ENCODE measurements at regions not wholly inside any gene's neighbourhood (a gene's known extent, or its start where the extent isn't known, plus 50 kb on each side); places are given as distances from the start of the nearest gene placed in this dataset.

DNA sequence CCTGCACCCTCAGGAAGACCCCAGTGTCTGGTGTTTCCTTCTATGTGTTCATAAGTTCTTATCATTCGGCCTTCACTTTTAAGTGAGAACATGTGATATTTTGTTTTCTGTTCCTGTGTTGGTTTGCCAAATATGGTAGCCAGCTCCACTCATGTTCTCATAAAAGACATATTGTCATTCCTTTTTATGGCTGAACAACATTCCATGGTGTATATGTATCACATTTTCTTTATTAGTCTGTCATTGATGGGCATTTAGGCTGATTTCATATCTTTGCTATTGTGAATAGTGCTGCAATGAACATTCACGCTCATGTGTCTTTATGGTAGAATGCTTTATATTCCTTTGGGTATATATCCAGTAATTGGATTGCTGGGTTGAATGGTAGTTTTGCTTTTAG, 645.1 kb downstream of the SLC16A7 start:
- DNase-seq (ENCODE audit: low spot score): no peak

DNA sequence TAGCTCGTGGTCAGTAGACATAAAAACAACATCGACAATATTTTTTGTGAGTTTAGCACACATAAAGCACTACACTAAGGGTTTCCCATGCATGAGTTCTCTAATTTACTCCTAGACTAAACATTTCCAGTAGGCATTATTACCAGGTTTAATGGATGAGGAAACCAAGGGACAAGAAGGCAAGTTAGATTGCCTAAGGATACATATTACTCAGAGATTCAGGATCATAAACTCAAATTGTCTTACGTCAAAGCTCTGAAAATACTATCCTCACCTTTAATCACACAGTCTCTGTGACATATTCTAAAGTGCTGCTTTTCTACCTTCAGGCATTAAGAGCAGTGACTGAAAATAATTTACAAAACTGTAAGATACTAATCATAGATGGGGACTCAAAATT, 655.3 kb downstream of the SLC16A7 start:
- no peak for DNase-seq (ENCODE audit: low spot score)

DNA sequence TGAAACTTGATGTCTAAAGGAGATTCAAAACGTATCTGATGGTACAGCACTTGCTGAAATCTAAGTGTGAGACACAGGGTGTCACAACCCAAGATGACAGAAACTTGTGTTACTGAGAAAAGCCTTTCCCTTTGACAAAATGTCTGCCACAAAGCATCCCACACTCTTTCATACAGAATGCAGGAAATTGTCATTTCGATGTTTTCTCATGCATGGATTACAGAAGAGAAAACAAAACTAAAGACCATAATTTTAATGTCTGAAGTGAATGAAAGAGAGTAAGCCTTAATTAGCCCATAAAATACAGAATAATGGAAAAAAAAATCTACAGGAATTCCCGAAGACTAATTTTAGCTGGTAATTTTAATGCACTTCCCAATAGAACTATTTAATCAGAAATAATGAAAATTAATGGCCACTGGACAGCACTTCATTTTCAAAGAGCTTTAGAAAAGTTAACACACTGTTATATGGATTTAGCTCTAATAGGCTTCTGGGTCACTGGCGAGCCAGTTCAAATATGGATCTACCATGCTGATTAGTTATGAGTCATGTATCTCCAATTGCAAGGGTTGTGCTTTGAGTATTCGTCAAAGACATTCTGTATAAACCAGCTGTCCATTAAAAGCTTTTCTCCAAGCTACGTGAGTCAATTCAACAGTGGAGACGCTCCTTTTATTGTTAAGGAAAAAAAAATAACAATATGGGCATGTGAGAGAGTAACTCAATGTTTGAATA, 656.7 kb downstream of the SLC16A7 start:
- DNase-seq (ENCODE audit: low spot score): no peak

DNA sequence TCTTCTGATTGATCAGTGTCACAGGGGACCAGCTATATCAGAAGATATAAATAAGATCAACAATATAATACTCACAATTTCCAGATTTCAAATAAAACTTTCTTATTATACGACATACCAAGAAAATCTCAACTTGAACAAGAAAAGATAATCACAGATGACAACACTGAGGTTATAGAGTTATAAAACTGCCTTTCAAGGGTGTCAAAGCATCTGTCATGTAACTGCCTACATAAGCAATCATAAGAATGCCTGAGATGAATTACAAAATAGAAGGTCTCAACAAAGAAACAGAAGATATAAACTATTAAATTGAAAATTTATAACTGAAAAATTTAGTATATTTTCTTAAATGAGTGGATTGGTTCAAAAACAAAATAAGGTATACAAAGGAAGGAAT, 659.2 kb downstream of the SLC16A7 start:
- no peak for DNase-seq (ENCODE audit: low spot score)

- DNase-seq (ENCODE audit: low spot score): no peak
These were observed 661.2 kb downstream of the SLC16A7 start for GRCh38 chr12:60257063-60257462.

DNA sequence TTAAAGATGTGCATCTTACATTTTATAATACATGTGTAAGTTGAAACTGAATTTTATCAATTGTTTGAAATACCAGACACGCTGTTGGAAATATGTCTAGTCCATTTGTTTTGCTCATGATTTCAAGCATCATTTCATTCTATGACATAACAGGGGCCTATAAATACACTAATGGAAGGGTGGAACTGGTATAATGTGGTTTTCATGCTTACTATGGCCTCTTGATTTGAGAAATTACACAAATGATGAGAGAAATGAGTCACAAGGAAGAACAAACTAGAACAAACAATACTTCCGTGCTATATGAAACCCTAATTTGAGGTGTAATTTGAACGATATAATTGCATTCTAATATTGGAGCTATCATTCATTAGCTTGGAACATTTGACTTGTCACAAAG, 663.4 kb downstream of the SLC16A7 start:
- no peak for DNase-seq (ENCODE audit: low spot score)

- DNase-seq (ENCODE audit: low spot score): no peak
These were observed 666.5 kb downstream of the SLC16A7 start for GRCh38 chr12:60262378-60262777.

GRCh38 chr12:60263161-60263560, 667.3 kb downstream of the SLC16A7 start:
- no peak for DNase-seq (ENCODE audit: low spot score)

GRCh38 chr12:60263836-60264493, 668.1 kb downstream of the SLC16A7 start:
- DNase-seq (ENCODE audit: low spot score): no peak

- no peak for DNase-seq (ENCODE audit: low spot score)
These were observed 669.9 kb downstream of the SLC16A7 start for GRCh38 chr12:60265741-60266140.

DNA sequence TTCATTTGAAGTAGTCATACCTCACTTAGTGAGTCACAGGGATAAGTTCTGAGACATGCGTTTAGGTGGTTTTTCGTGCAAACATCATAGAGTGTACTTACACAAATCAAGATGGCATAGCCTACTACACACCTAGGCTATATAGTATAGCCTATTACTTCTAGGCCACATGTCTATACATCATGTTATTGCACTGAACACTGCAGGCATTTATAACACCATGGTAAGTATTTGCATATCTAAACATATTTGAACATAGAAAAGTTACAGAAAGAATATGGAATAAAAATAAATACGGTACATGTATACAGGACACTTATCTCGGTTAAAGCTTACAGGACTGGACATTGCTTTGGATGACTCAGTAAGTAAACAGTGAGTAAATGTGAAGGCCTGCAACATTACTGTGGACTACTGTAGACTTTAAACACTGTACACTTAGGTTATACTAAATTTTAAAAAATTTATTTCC, 670.6 kb downstream of the SLC16A7 start:
- DNase-seq (ENCODE audit: low spot score): no peak

GRCh38 chr12:60269611-60270269, 673.9 kb downstream of the SLC16A7 start:
- no peak for DNase-seq (ENCODE audit: low spot score)

DNA sequence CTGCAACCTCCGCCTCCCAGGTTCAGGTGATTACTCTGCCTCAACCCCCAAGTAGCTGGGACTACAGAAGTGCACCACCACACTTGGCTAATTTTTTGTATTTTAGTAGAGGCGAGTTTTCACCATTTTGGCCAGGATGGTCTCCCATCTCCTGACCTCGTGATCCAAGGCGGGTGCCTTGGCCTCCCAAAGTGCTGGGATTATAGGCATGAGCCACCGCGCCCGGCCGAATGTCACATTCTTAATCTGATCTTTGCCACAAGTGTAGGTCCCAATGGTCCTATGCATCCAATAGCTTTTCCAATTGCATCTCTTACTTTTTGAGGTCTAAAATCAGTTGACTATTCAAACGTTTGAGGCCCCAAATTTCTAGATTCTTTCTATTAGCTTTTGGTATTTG, 676.0 kb downstream of the SLC16A7 start:
- DNase-seq (ENCODE audit: low spot score): no peak

DNA sequence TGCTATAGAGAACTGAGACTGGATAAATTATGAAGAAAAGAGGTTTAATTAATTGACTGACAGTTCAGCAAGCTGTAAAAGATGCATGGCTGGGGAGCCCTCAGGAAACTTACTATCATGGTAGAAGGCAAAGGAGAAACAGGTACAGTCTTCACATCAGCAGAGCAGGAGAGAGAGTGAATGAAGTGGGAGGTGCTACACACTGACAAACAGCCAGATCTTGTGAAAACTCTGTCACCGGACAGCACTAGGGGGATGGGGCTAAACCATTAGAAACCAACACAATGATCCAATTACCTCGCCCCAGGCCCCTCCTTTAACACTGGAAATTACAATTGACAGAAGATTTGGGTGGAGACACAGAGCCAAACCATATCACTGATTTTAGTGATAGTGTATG, 682.4 kb downstream of the SLC16A7 start:
- no peak for DNase-seq (ENCODE audit: low spot score)

- no peak for DNase-seq (ENCODE audit: low spot score)
These were observed 683.4 kb downstream of the SLC16A7 start for GRCh38 chr12:60279221-60279620.

GRCh38 chr12:60281522-60281921, 685.7 kb downstream of the SLC16A7 start:
- DNase-seq (ENCODE audit: low spot score): no peak

DNA sequence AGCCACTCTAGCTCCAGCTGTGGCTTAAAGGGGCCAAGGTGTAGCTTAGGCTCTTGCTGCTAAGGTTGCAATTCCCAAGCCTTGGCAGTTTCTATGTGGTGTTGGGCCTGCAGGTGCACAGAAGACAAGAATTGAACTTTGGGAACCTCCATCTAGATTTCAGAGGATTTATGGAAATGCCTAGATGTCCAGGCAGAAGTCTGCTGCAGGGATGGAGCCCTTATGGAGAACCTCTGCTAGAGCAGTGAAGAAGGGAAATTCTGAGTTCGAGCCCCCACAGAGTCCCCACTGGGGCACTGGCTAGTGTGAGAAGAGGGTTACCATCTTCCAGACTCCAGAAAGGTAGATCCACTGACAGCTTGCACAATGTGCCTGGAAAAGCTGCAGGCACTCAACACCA, 694.7 kb downstream of the SLC16A7 start:
- no peak for DNase-seq (ENCODE audit: low spot score)

DNA sequence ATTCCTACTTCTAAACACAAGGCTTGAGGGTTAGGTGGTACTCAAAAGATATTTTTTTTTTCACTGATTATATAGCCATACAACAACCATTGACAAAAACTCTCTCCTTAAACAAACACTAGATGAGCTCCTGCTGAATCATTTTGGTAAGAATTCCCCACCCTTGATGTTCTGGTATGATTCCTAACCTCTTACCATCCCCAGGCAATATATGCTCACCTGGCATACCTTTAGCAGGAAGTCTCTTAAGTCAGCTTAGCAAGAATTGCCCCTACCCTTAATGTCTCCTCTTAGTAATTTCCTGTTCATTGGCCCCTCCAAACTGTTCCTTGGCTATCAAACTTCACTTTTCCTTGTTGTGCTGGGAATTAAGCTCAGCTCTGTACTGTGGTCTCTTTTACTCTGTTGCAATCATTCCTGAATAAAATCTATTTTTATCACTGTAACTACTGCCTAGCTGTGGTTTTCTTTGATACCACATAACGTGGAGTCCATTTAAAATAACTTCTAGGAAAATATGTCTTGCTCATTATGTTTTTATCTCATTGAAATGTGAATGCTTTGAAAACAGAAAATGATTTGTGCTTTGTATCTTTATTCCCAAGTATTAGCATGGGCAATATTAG, 712.6 kb downstream of the SLC16A7 start:
- DNase-seq (ENCODE audit: low spot score): no peak

DNA sequence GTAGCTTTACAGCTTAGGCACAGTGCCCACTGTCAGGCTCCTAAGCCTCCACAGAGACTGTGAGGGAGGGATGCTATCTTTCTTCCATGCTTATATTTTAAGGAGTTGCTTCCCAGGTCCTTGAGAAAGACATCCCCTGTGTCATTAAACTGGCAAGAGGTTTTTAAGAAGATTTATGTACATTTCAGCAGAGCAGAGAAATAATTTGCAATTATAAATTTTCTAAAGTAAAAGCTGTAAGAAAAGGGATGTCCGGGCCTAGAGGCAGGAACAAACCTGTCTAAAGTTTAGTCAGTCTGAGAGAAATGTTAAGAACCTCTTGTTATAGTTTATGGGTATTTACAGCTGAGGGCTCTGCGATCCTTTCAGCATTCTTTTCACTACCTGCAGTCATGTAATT, 716.1 kb downstream of the SLC16A7 start:
- DNase-seq (ENCODE audit: low spot score): no peak

DNA sequence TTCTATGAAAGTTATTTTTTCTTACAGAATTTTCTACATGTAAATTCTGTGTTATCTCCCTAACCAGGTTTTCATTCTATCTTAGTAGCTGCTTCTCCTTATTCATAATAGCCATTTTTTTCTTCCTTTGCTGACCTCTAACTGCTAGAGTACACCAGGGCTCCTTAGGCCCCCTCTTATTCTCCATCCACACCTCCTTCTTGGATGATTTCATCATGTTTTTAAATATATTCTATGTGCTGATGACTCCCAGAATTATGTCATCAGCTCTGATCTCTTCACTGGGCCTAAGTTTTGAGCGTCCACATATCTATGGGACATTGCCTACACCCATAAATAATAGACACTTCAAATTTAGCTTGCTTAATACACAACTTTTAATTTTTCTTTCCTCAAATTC, 721.5 kb downstream of the SLC16A7 start:
- no peak for DNase-seq (ENCODE audit: low spot score)

DNA sequence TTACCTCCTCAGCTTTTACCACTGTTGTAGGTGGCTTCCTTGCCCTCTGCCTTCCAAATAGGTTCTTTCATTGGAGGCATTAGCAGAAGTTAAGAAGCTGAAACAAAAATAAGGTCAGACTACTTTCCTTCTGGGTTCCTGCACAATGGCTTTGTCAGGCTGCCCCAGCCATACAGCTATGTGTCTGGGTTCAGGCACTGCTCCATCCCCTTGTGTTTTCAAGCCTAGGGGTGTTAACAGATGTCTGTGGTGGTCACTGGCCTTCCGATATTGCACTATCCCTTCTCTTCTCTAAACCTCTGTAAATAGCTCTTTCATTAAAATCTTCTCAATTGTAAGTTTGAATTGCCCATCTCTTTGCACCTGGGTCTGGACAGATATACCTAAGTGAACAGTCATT, 728.9 kb downstream of the SLC16A7 start:
- DNase-seq (ENCODE audit: low spot score): no peak

DNA sequence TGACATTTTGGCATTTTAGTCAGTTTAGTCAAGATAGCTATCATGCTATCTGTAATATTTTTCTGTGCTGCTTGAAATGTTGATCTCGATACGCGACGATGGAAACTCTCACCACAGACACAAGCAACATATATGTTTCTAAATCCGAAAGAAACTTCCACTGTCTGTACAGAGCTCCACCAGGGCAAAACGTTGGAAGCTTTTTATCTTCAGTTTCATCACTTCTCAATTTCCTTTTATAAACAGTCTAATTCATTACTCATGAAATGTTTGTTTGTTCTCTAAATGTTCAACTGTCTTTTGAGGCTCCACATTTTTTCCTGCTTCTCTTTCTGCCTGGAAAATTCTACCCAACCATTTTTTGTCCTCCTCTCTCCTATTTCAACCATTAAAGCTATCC, 737.6 kb downstream of the SLC16A7 start:
- DNase-seq (ENCODE audit: low spot score): no peak

- no peak for DNase-seq (ENCODE audit: low spot score)
These were observed 739.9 kb downstream of the SLC16A7 start for GRCh38 chr12:60335745-60336144.

Data from putamen (tissue), 1 donor.